ENCODE measurements at regions not wholly inside any gene's neighbourhood (a gene's known extent, or its start where the extent isn't known, plus 50 kb on each side); places are given as distances from the start of the nearest gene placed in this dataset.

- DNase-seq, result no peak
These were observed 280.2 kb upstream of the C2CD4B start for GRCh38 chr15:62445244-62445643.

GRCh38 chr15:62446984-62447383 is 281.9 kb upstream of the C2CD4B start:
- no peak for DNase-seq

DNA sequence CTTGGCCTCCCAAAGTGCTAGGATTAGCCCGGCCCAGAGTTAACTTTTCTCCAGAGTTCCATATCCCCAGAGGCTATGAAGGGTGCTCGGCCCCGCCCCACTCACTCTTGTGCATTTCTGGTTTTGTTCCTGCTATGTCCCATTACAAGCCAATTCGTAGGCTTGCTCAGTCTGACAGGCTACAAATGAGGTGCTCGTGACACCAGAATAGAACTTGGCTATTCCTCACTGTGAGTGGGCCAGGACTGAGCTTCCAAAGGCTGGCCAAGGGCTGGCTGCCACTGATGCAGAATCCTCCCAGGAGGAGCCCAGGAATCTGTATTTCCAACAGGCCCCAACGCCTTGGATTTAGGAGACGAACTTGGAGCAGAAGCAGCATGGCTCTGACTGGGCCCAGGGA is 282.7 kb upstream of the C2CD4B start:
- DNase-seq, result no peak

DNA sequence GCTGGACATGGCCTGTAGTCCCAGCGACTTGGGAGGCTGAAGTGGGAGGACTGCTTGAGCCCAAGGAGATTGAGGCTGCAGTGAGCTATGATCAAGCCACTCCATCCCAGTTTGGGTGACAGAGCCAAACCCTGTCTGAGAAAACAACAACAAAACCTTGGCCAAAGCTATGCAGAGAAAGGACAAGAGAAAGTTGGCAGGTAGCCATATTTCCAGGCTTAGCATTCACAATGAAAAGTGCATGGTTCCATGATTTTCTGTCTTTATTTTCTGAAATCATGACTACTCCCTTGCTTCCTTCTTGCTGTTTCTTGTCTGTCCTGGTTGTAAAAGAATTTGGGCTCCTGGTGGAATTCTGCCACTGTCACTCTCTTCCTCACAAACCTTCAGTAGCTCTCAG is 284.6 kb upstream of the C2CD4B start:
- DNase-seq, result no peak

DNA sequence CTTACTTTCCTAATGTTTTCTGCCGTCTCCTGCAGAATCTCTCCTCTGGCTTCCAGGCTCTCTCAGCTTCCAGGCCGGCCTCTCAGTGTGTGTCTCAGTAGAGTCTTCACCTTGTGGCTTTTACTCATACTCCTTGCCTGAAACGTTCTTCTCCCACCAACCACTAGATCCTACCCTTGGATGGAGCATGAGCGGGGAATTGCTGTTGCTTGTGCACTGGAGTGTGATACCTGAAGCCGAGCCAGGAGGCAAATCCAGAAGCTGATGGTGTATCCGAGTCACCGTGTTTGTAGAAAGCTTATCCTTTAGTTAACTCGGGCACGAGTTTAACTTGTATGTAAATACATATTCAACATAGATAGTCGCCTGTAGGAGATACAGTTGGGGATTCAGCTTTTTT is 285.0 kb upstream of the C2CD4B start:
- no peak for DNase-seq

- DNase-seq, result no peak
These were observed 286.9 kb upstream of the C2CD4B start for GRCh38 chr15:62452026-62452425.

DNA sequence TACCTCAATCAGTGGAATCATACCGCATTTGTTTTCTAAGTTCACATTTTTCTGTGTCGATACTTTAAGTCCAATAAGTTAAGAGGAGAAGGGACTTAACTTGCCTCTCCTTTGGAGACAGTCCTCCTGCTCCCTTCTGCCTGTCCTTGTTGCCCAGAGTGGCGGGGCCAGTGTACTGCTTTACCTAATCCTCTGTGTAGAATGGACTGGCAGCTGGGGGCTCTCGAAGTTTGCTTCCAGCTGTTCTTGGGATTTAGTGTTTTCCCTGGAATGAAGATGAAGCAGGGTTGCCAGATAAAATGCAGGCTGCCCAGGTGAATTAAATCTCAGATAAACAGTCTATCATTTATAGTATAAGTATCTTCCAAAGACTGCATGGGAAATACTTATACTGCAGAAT is 287.6 kb upstream of the C2CD4B start:
- DNase-seq, result no peak

DNA sequence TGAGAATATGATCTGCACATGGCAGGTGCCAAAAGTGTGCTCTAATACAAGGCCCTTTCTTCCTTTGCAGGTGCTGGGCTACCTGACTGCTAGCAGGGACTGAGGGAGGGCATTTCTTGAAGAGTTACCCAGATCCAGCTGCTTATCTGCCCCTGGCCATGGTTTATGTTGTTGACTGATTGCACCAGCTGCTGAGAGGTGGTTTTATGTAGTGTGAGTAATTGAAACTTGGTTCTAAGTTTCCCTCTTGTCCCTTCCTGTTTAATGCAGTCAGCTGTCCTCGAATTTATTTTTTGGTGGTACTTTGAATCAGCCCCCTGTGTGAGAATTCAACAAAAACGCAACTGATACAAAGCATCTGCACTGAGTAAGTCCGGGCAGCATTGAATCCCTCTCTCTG is 288.3 kb upstream of the C2CD4B start:
- no peak for DNase-seq

GRCh38 chr15:62453981-62454380 is 288.9 kb upstream of the C2CD4B start:
- DNase-seq, result no peak

DNA sequence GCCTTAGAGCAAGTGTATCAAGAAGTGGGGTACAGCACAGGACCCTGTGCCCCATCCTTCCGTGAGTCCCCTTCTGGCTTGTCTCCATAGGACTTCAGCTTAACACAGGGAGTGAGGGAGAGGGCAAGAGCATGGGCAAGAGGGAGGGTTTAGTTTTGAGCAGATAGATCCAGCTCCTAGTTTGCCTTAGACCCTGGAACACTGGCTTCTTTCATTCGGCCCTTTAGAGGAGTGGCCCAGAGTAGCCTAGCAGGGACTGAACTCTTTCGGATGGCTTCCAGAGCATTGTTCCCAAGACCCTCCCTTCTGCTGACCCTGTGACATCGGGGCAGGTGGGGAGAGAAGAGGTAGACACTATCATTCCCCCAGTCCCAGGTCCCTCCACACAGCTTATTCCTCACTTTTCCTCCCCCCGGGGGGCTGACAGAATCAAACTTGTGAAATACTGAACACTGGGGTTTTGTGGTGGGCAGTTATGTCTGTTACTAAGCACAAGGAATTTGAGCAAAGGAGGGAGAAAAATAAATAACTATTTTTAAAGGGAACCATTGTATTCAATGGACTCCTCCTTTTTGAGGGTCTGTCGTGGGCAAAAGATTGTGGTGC is 289.6 kb upstream of the C2CD4B start:
- no peak for DNase-seq

DNA sequence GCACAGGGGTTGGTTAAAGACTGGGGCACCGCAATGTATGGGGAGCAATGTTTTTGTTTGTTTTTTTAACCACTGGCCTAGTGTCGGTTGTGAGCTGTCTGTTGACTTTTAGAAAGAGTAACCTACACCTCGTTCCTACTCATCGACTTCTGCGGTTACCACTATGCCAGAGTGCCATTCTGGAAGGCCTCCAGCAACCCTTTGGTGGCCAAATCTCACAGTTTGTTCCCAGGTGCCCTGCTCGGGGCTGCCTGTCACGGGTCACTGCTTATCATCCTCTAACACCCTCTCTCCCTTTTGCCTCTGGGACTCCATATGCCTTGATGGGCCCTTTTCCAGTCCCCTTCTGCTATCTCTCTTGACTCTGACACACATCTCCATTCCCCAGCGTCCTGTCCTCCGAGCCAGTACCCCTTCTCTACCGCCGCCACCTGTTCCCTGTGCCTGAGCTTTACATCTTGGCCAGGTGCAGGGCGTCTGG is 290.4 kb upstream of the C2CD4B start:
- DNase-seq, result no peak

GRCh38 chr15:62456011-62456920 is 291.2 kb upstream of the C2CD4B start:
- no peak for DNase-seq

DNA sequence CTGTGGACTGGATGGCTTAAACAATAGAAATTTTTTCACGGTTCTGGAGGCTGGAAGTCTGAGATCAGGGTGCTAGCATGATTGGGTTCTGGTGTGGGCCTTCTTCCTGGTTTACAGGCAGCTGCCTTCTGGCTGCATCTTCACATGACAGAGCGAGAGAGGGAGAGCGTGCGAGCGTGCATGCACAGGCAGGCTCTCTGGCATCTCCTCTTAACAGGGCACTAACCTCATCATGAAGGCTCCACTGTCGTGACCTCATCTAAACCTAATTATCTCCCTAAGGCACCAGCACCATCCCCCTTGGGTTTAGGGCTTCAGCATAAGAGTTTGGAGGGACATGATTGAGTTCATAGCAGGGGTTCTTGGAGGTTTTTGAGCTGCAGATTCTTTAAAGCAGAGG is 292.0 kb upstream of the C2CD4B start:
- DNase-seq, result no peak

DNA sequence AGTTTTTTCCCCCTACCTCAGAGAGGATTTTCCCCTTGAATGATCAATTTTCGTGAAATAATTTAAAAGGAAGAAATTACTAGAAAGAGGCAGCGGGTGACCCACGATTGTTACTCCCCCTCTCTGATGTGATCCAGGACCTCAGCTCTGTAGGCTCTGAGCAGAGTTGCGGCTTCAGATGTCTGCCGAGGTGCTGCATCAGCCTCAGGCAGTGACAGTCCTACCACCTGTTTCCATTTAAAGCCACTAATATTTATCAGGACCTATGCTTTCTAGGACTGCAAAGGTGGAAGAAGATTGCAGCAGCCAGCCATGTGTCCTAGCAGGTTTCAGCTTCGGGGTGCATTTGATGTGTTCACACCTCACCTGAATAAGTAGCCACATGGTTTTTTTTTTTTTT is 294.8 kb upstream of the C2CD4B start:
- no peak for DNase-seq

DNA sequence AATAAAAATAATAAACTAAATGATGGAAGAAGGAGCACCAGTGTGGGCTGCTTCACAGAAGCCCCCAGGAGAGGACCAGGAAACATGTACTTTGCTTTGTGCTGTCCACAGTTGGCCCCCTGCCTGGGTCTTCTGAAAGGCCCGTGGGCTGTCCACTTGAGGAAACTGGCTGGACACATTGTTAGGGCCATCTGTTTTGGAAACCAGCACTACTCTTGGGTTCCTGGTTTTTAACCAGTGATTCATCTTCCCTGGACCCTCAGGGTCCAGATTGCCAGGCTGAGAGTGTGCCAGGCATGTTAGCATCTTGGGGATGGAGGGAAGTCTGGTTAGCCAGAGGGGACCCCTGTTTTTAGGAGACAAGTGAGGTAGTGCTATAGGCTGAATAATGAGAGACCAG is 297.2 kb upstream of the C2CD4B start:
- DNase-seq, result no peak

- DNase-seq, result no peak
These were observed 297.6 kb upstream of the C2CD4B start for GRCh38 chr15:62462721-62463120.

- DNase-seq, result no peak
These were observed 299.6 kb upstream of the C2CD4B start for GRCh38 chr15:62464705-62465104.

GRCh38 chr15:62465173-62465572 is 300.1 kb upstream of the C2CD4B start:
- DNase-seq, result no peak

- DNase-seq, result no peak
These were observed 304.4 kb upstream of the C2CD4B start for GRCh38 chr15:62469478-62469873.

DNA sequence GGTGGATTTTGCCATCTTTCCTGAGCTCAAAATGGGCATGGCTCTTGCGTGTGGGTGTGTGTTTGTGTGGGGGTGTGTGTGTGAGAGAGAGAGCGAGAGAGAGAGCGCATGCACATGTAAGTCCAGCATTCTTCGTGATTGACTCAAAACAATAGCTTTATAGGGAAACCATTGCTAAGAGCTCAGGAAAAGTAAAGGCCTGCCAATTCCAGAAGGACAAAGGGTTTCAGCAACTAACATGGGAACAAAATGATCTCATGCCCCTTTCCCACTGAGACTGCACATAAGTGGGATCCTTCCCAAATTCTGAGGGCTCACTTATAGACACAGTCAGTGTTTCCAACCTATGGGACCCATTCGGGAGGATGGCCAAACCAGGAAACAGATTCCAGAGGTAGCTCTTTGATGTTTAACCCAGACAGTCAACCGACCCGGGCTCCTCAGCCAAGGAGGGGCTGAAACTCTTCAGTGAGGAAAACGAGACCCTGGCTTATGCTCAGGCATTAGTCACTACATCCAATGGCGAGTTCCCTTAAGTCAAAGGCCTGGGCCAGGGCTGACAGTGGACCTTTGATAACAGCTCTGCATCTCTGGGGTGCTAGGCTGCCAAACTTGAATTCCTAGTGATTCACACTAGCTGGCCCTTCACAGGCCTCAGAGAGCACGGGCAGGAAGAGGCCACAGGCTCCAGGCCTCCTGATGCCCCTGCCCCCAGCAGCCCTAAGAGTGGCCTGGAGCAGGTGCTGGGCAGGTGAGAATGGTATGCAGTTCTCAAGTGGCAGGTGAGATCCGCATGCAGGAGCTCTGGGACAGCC is 305.0 kb upstream of the C2CD4B start:
- no peak for DNase-seq

GRCh38 chr15:62472616-62473299 is 307.7 kb upstream of the C2CD4B start:
- no peak for DNase-seq

- no peak for DNase-seq
These were observed 309.1 kb upstream of the C2CD4B start for GRCh38 chr15:62474021-62474770.
